ENCODE measurements at regions not wholly inside any gene's neighbourhood (a gene's known extent, or its start where the extent isn't known, plus 50 kb on each side); places are given as distances from the start of the nearest gene placed in this dataset.

GRCh38 chr9:115196919-115197318 is 79.0 kb upstream of the TNC start:
- intact Hi-C loops (cut with micrococcal nuclease; ENCODE audit: unreplicated experiment) (no loop called here), in situ Hi-C loops (cut with HindIII; ENCODE audit: extremely low pct_ligation_motif_present, low pct_unique_long_range_greater_than_20kb) (no loop called here)
- H4K20me1 ChIP-seq (ENCODE audit: insufficient read depth, low read length) = no peaks in the 10 kb centered on the region
- H3K9me3 ChIP-seq (ENCODE audit: low read length) = no peaks in the 10 kb centered on the region
- ChIA-PET CTCF (ENCODE audit: low intra/inter-chr PET ratio, low total read pairs) (no interaction called here), POLR2A (no interaction called here)
- DNase-seq (ENCODE audit: low spot score) = no peak
- no peaks in the 10 kb centered on the region for H3K4me1 ChIP-seq (ENCODE audit: insufficient read depth, low read length)
- no peaks in the 10 kb centered on the region for H3K36me3 ChIP-seq (replicated peaks in 1 of 2; ENCODE audit: control insufficient read depth in 1 of 2, insufficient read depth in 2 of 2, low read length in 2 of 2)
- no peak overlapping the region for H3K4me3 ChIP-seq (replicated peaks in 1 of 3; ENCODE audit: insufficient read depth in 1 of 3, low read depth in 2 of 3, low read length in 3 of 3)
- TF ChIP-seq KDM2A (CRISPR knock-in tag; IDR thresholded peaks at IDR 0.05; ENCODE audit: borderline replicate concordance, low read depth) (no peak), GTF2F1 (IDR thresholded peaks at IDR 0.05; ENCODE audit: low read length) (no peak), RFXANK (CRISPR knock-in tag; IDR thresholded peaks at IDR 0.05) (no peak), GLI4 (CRISPR knock-in tag; IDR thresholded peaks at IDR 0.05; ENCODE audit: borderline replicate concordance) (no peak), DZIP1 (CRISPR knock-in tag; IDR thresholded peaks at IDR 0.05) (no peak)
- no peak overlapping the region for H3K9ac ChIP-seq (ENCODE audit: insufficient read depth, low read depth, low read length)
- H3K27me3 ChIP-seq (ENCODE audit: control insufficient read depth in 1 of 2, insufficient read depth in 2 of 2, low read length in 2 of 2) = no peaks in the 10 kb centered on the region
- no peaks in the 10 kb centered on the region for H3K79me2 ChIP-seq (ENCODE audit: insufficient read depth, low read length)
- WGBS (ENCODE audit: low lambda C conversion rate) = 4% methylated on average over 3 of the region's 3 CpGs
- H3K4me2 ChIP-seq (ENCODE audit: low read depth, low read length) = no peak overlapping the region
- no peak overlapping the region for H2AFZ ChIP-seq (ENCODE audit: low read length)
- ATAC-seq = no peak
- H3K27ac ChIP-seq (ENCODE audit: extremely low read length, insufficient read depth, low read length) = no peak overlapping the region
- FAIRE-seq = no peak
- no TSS peak for BruUV-seq (replicated peaks)

- 31% methylated on average over 4 of the region's 4 CpGs for WGBS (ENCODE audit: low lambda C conversion rate)
- FAIRE-seq = no peak
Observed at GRCh38 chr9:115198001-115198400, 80.0 kb upstream of the TNC start.

More at GRCh38 chr9:115198001-115198400, 80.0 kb upstream of the TNC start:
- H3K4me2 ChIP-seq (ENCODE audit: low read depth, low read length) = no peak overlapping the region
- ChIA-PET POLR2A (no interaction called here), CTCF (ENCODE audit: low intra/inter-chr PET ratio, low total read pairs) (no interaction called here)
- intact Hi-C loops (cut with micrococcal nuclease; ENCODE audit: unreplicated experiment) (no loop called here), in situ Hi-C loops (cut with HindIII; ENCODE audit: extremely low pct_ligation_motif_present, low pct_unique_long_range_greater_than_20kb) (no loop called here)
- H3K9me3 ChIP-seq (ENCODE audit: low read length) = no peaks in the 10 kb centered on the region
- no peak overlapping the region for H3K27ac ChIP-seq (ENCODE audit: extremely low read length, insufficient read depth, low read length)
- BruUV-seq (replicated peaks) = no TSS peak
- ATAC-seq (no peak), DNase-seq (ENCODE audit: low spot score) (no peak)
- no peak overlapping the region for H3K9ac ChIP-seq (ENCODE audit: insufficient read depth, low read depth, low read length)
- TF ChIP-seq SMAD3 (CRISPR knock-in tag; IDR thresholded peaks at IDR 0.05) (no peak), SIX1 (CRISPR knock-in tag; IDR thresholded peaks at IDR 0.05; ENCODE audit: borderline replicate concordance) (no peak), PRPF4 (IDR thresholded peaks at IDR 0.05; ENCODE audit: low read depth, low read length, poor library complexity, severe bottlenecking) (no peak)
- H4K20me1 ChIP-seq (ENCODE audit: insufficient read depth, low read length) = no peaks in the 10 kb centered on the region
- no peak overlapping the region for H2AFZ ChIP-seq (ENCODE audit: low read length)
- H3K36me3 ChIP-seq (replicated peaks in 1 of 2; ENCODE audit: control insufficient read depth in 1 of 2, insufficient read depth in 2 of 2, low read length in 2 of 2) = no peaks in the 10 kb centered on the region
- H3K4me3 ChIP-seq (replicated peaks in 1 of 3; ENCODE audit: insufficient read depth in 1 of 3, low read depth in 2 of 3, low read length in 3 of 3) = no peak overlapping the region
- no peaks in the 10 kb centered on the region for H3K79me2 ChIP-seq (ENCODE audit: insufficient read depth, low read length)
- H3K4me1 ChIP-seq (ENCODE audit: insufficient read depth, low read length) = no peaks in the 10 kb centered on the region
- no peaks in the 10 kb centered on the region for H3K27me3 ChIP-seq (ENCODE audit: control insufficient read depth in 1 of 2, insufficient read depth in 2 of 2, low read length in 2 of 2)
